Common myeloid progenitor, CD34-positive (primary cell): ENCODE measurements at regions not wholly inside any gene's neighbourhood (a gene's known extent, or its start where the extent isn't known, plus 50 kb on each side); places are given as distances from the start of the nearest gene placed in this dataset.

Experiments
- CTCF ChIA-PET: fragments of 350-600 bp; sonication (Branson Sonifier 250); formaldehyde crosslinking; loops from one replicate; lab custom pipeline; 2021; ENCODE audit warnings: antibody characterized with exemption; lab: Charles Lee
- POLR2A ChIA-PET: fragments of 350-600 bp; sonication (Branson Sonifier 250); formaldehyde crosslinking; loops from one replicate; lab custom pipeline; 2021; ENCODE audit warnings: antibody characterized with exemption; lab: Charles Lee
- DNase-seq, 3 donors: peaks; one replicate each; pipeline versions ENCODE4 v3.0.0 to v3.0.0-alpha.2; 2013
- H3K27ac ChIP-seq, 2 experiments: 1 replicate in 1 of 2; 2 replicates in 1 of 2; pipeline ENCODE4 v1.7.0; 2013; ENCODE audit warnings: inconsistent platforms in 2 of 2, low read length in 2 of 2, mild to moderate bottlenecking in 2 of 2, low read depth in 1 of 2, moderate library complexity in 1 of 2; ENCODE audit not compliant: severe bottlenecking in 2 of 2, insufficient read depth in 1 of 2, poor library complexity in 1 of 2
- H3K27me3 ChIP-seq, 5 experiments: replicated peaks in 2 of 5; 1 replicate in 3 of 5; 2 replicates in 2 of 5; pipeline versions ENCODE4 v1.6.1 to v1.7.0; 2013; ENCODE audit warnings: low read length in 4 of 5, mild to moderate bottlenecking in 2 of 5, moderate library complexity in 2 of 5, inconsistent platforms in 1 of 5; ENCODE audit not compliant: insufficient read depth in 5 of 5, control insufficient read depth in 4 of 5
- H3K36me3 ChIP-seq, 4 experiments: 1 replicate in 2 of 4; 2 replicates in 2 of 4; pipeline versions ENCODE4 v1.6.1 to v1.7.0; 2013; ENCODE audit warnings: low read length in 3 of 4, control low read depth in 1 of 4, mild to moderate bottlenecking in 1 of 4; ENCODE audit not compliant: control insufficient read depth in 4 of 4, insufficient read depth in 4 of 4
- H3K4me1 ChIP-seq, 4 experiments: 1 replicate in 3 of 4; 2 replicates in 1 of 4; pipeline versions ENCODE4 v1.6.1 to v1.7.1; 2013; ENCODE audit warnings: low read length in 3 of 4, mild to moderate bottlenecking in 3 of 4, control low read depth in 1 of 4, inconsistent platforms in 1 of 4, moderate library complexity in 1 of 4; ENCODE audit not compliant: control insufficient read depth in 4 of 4, insufficient read depth in 4 of 4; ENCODE audit errors: control extremely low read depth in 1 of 4
- H3K4me3 ChIP-seq, 7 experiments: 1 replicate in 4 of 7; 2 replicates in 3 of 7; pipeline versions ENCODE4 v1.5.1 to v1.7.0; 2013; ENCODE audit warnings: mild to moderate bottlenecking in 7 of 7, low read length in 6 of 7, moderate library complexity in 6 of 7, inconsistent platforms in 2 of 7, low read depth in 2 of 7, control low read depth in 1 of 7; ENCODE audit not compliant: insufficient read depth in 4 of 7, control insufficient read depth in 1 of 7; ENCODE audit errors: extremely low read depth in 1 of 7
- H3K9me3 ChIP-seq, 5 experiments: 1 replicate in 4 of 5; 2 replicates in 1 of 5; pipeline versions ENCODE4 v1.6.1 to v1.7.1; 2013; ENCODE audit warnings: low read length in 4 of 5, mild to moderate bottlenecking in 2 of 5, inconsistent platforms in 1 of 5, low read depth in 1 of 5, moderate library complexity in 1 of 5; ENCODE audit not compliant: control insufficient read depth in 4 of 5, insufficient read depth in 2 of 5; ENCODE audit errors: control extremely low read depth in 1 of 5
- WGBS: methylation state at CpG from one replicate; pipeline ENCODE4 v1.1.5; 2013; ENCODE audit not compliant: insufficient coverage; 5-methylcytosine and 5-hydroxymethylcytosine counted together

GRCh38 chr10:59595593-59595992, 114.1 kb downstream of the SLC16A9 start:
- POLR2A ChIA-PET, result no interaction called here
- CTCF ChIA-PET, result no interaction called here

GRCh38 chr10:59593768-59594167, 115.9 kb downstream of the SLC16A9 start:
- no peak for DNase-seq
- no peaks in the 10 kb centered on the region for H3K27me3 ChIP-seq
- WGBS, result no CpG with 5 or more reads among the region's 2 CpGs
- POLR2A ChIA-PET, result no interaction called here
- H3K36me3 ChIP-seq, result no peaks in the 10 kb centered on the region
- H3K9me3 ChIP-seq, result no peaks in the 10 kb centered on the region
- H3K27ac ChIP-seq, result no peak overlapping the region
- no peak overlapping the region for H3K4me3 ChIP-seq
- CTCF ChIA-PET, result no interaction called here
- H3K4me1 ChIP-seq, result no peaks in the 10 kb centered on the region

More at GRCh38 chr10:59595593-59595992, 114.1 kb downstream of the SLC16A9 start:
- H3K27me3 ChIP-seq, result no peaks in the 10 kb centered on the region
- no peak overlapping the region for H3K4me3 ChIP-seq
- no peaks in the 10 kb centered on the region for H3K4me1 ChIP-seq
- no peaks in the 10 kb centered on the region for H3K9me3 ChIP-seq
- no peak overlapping the region for H3K27ac ChIP-seq
- WGBS, result no CpG with 5 or more reads among the region's 1 CpG
- no peaks in the 10 kb centered on the region for H3K36me3 ChIP-seq
- no peak for DNase-seq

GRCh38 chr10:59589796-59590195, 119.9 kb downstream of the SLC16A9 start:
- no peaks in the 10 kb centered on the region for H3K9me3 ChIP-seq
- ChIA-PET POLR2A (no interaction called here), CTCF (interaction anchor here (1.3 to 1.4 kb wide), 2 partner anchors 10 to 15 kb away, joined by 3 to 7 read pairs; no protein-coding TSS in a partner anchor)
- DNase-seq, result no peak
- WGBS, result 98% methylated on average over 6 of the region's 6 CpGs
- no peak overlapping the region for H3K4me3 ChIP-seq
- H3K4me1 ChIP-seq, result no peaks in the 10 kb centered on the region
- no peaks in the 10 kb centered on the region for H3K36me3 ChIP-seq
- no peak overlapping the region for H3K27ac ChIP-seq
- no peaks in the 10 kb centered on the region for H3K27me3 ChIP-seq

GRCh38 chr10:59588791-59589190, 120.9 kb downstream of the SLC16A9 start:
- 100% methylated on average over 3 of the region's 6 CpGs for WGBS
- no peak for DNase-seq
- Histone ChIP-seq H3K4me3 (no peak overlapping the region), H3K36me3 (no peaks in the 10 kb centered on the region), H3K27me3 (no peaks in the 10 kb centered on the region), H3K27ac (no peak overlapping the region), H3K9me3 (no peaks in the 10 kb centered on the region), H3K4me1 (no peaks in the 10 kb centered on the region)
- ChIA-PET POLR2A (no interaction called here), CTCF (interaction anchor here (1.4 to 1.7 kb wide), 3 partner anchors 10 to 353 kb away, joined by 3 to 5 read pairs (median 4); no protein-coding TSS in a partner anchor)

- WGBS, result 73% methylated on average over 2 of the region's 2 CpGs
- H3K27ac ChIP-seq, result no peak overlapping the region
- no peaks in the 10 kb centered on the region for H3K9me3 ChIP-seq
- no peaks in the 10 kb centered on the region for H3K27me3 ChIP-seq
- no peaks in the 10 kb centered on the region for H3K4me1 ChIP-seq
- ChIA-PET POLR2A (no interaction called here), CTCF (interaction anchor here (1.5 to 1.7 kb wide), 2 partner anchors 9 to 352 kb away, joined by 4 to 5 read pairs; no protein-coding TSS in a partner anchor)
- DNase-seq, result no peak
- no peak overlapping the region for H3K4me3 ChIP-seq
- no peaks in the 10 kb centered on the region for H3K36me3 ChIP-seq
These were observed 121.9 kb downstream of the SLC16A9 start for GRCh38 chr10:59587756-59588140.

GRCh38 chr10:59587083-59587755, 122.4 kb downstream of the SLC16A9 start:
- H3K9me3 ChIP-seq, result no peaks in the 10 kb centered on the region
- WGBS, result 84% methylated on average over 2 of the region's 2 CpGs
- H3K27me3 ChIP-seq, result no peaks in the 10 kb centered on the region
- no peaks in the 10 kb centered on the region for H3K4me1 ChIP-seq
- no peak overlapping the region for H3K4me3 ChIP-seq
- ChIA-PET POLR2A (no interaction called here), CTCF (interaction anchor here (0.9 to 1.7 kb wide), 3 partner anchors 9 to 351 kb away, joined by 3 to 5 read pairs (median 4); no protein-coding TSS in a partner anchor)
- H3K36me3 ChIP-seq, result no peaks in the 10 kb centered on the region
- no peak for DNase-seq
- H3K27ac ChIP-seq, result no peak overlapping the region

- WGBS, result 100% methylated on average over 1 of the region's 2 CpGs
- no peaks in the 10 kb centered on the region for H3K9me3 ChIP-seq
- DNase-seq, result no peak
- no peaks in the 10 kb centered on the region for H3K36me3 ChIP-seq
- CTCF ChIA-PET, result interaction anchor here (0.9 kb wide), 1 partner anchor 349 kb away, joined by 3 read pairs; no protein-coding TSS in a partner anchor
- no peaks in the 10 kb centered on the region for H3K4me1 ChIP-seq
- H3K27ac ChIP-seq, result no peak overlapping the region
- no peak overlapping the region for H3K4me3 ChIP-seq
- POLR2A ChIA-PET, result no interaction called here
- no peaks in the 10 kb centered on the region for H3K27me3 ChIP-seq
These were observed 123.2 kb downstream of the SLC16A9 start for GRCh38 chr10:59586407-59586891.
